Endothelial cell of umbilical vein (primary cell): ENCODE measurements at regions not wholly inside any gene's neighbourhood (a gene's known extent, or its start where the extent isn't known, plus 50 kb on each side); places are given as distances from the start of the nearest gene placed in this dataset.

Experiments
- BruUV-seq: library from RNA; stranded (reverse); fragments of 400-500 nt; replicated peaks from 2 replicates; lab custom pipeline; 2021; lab: Mats Ljungman, UMichigan
- CTCF ChIA-PET: fragments of 300-600, 350-600 bp; sonication (Branson Sonifier 250); formaldehyde crosslinking; loops from one replicate; lab custom pipeline; 2021; ENCODE audit warnings: antibody characterized with exemption, inconsistent platforms; lab: Charles Lee
- POLR2A ChIA-PET: fragments of 300-600, 350-600 bp; sonication (Branson Sonifier 250); formaldehyde crosslinking; loops from one replicate; lab custom pipeline; 2021; ENCODE audit warnings: antibody characterized with exemption, inconsistent platforms; lab: Charles Lee
- DNase-seq: peaks from one replicate; pipeline ENCODE4 v3.0.0-alpha.2; 2011; ENCODE audit warnings: low read depth, low spot score
- FAIRE-seq: peaks from 2 replicates; lab custom pipeline; 2011; peaks lifted over from hg19 to GRCh38; lab: Jason Lieb, UNC
- H2AFZ ChIP-seq: 2 replicates; pipeline ENCODE4 v1.6.0; 2012; ENCODE audit warnings: low read depth, low read length, control low read depth, inconsistent platforms
- H3K27ac ChIP-seq: 2 replicates; pipeline ENCODE4 v1.5.1; 2011; ENCODE audit warnings: low read depth, mild to moderate bottlenecking, control low read depth, low read length, moderate library complexity; ENCODE audit not compliant: insufficient read depth
- H3K27me3 ChIP-seq, 2 experiments: 2 replicates each; pipeline versions ENCODE4 v1.6.0 to v1.6.1; 2011; ENCODE audit warnings: low read length in 2 of 2, mixed read lengths in 1 of 2; ENCODE audit not compliant: control insufficient read depth in 2 of 2, insufficient read depth in 2 of 2
- H3K36me3 ChIP-seq, 2 experiments: 2 replicates in 1 of 2; 3 replicates in 1 of 2; pipeline ENCODE4 v1.5.1; 2011; ENCODE audit warnings: low read length in 2 of 2, mild to moderate bottlenecking in 1 of 2, moderate library complexity in 1 of 2; ENCODE audit not compliant: control insufficient read depth in 2 of 2, insufficient read depth in 2 of 2; ENCODE audit errors: extremely low read depth in 1 of 2
- H3K4me1 ChIP-seq: 3 replicates; pipeline ENCODE4 v1.5.1; 2011; ENCODE audit warnings: mild to moderate bottlenecking, low read length; ENCODE audit not compliant: control insufficient read depth, insufficient read depth; ENCODE audit errors: extremely low read depth
- H3K4me2 ChIP-seq: 2 replicates; pipeline ENCODE4 v1.6.1; 2011; ENCODE audit warnings: low read length, control low read depth, mixed read lengths; ENCODE audit not compliant: insufficient read depth
- H3K4me3 ChIP-seq, 3 experiments: fragments of 200-600 bp in 1 of 3; sonication (generic), shearing (Covaris generic) in 1 of 3; replicated peaks in 1 of 3; 2 replicates each; pipeline ENCODE4 v1.5.1; 2011 to 2016; ENCODE audit warnings: control low read depth in 3 of 3, low read length in 3 of 3, mild to moderate bottlenecking in 2 of 3, inconsistent platforms in 1 of 3, low read depth in 1 of 3, moderate library complexity in 1 of 3; ENCODE audit not compliant: insufficient read depth in 1 of 3
- H3K79me2 ChIP-seq: 2 replicates; pipeline ENCODE4 v1.6.0; 2012; ENCODE audit warnings: low read length, inconsistent platforms; ENCODE audit not compliant: control insufficient read depth, insufficient read depth
- H3K9ac ChIP-seq: replicated peaks from 2 replicates; pipeline ENCODE3; 2011; ENCODE audit warnings: low read length, control low read depth; ENCODE audit not compliant: insufficient read depth; ENCODE audit errors: extremely low read depth
- H3K9me1 ChIP-seq: replicated peaks from 3 replicates; pipeline ENCODE4 v1.6.0; 2011; ENCODE audit warnings: mild to moderate bottlenecking, low read length; ENCODE audit not compliant: control insufficient read depth, insufficient read depth; ENCODE audit errors: extremely low read depth
- H3K9me3 ChIP-seq: replicated peaks from 2 replicates; pipeline ENCODE4 v1.5.1; 2012; ENCODE audit warnings: low read length, inconsistent platforms; ENCODE audit not compliant: control insufficient read depth, insufficient read depth
- H4K20me1 ChIP-seq: replicated peaks from 2 replicates; pipeline ENCODE3; 2011; ENCODE audit warnings: mild to moderate bottlenecking, low read length; ENCODE audit not compliant: control insufficient read depth, insufficient read depth; ENCODE audit errors: extremely low read depth
- EZH2 ChIP-seq: IDR thresholded peaks from 2 replicates; pipeline ENCODE4 v1.6.1; 2012; ENCODE audit warnings: borderline replicate concordance, low read depth, mild to moderate bottlenecking, moderate library complexity, low read length, inconsistent platforms; ENCODE audit not compliant: severe bottlenecking
- FOS ChIP-seq: IDR thresholded peaks from 2 replicates; pipeline ENCODE4 v1.6.1; 2011; ENCODE audit warnings: mild to moderate bottlenecking, low read length, moderate library complexity, borderline replicate concordance; ENCODE audit not compliant: insufficient read depth
- GATA2 ChIP-seq: IDR thresholded peaks from 2 replicates; pipeline ENCODE4 v1.7.0; 2011; ENCODE audit warnings: low read depth, mild to moderate bottlenecking, moderate library complexity, mixed read lengths, low read length; ENCODE audit not compliant: insufficient read length, insufficient read depth
- JUN ChIP-seq: IDR thresholded peaks from 2 replicates; pipeline ENCODE4 v1.6.1; 2011; ENCODE audit warnings: borderline replicate concordance, low read depth; ENCODE audit not compliant: insufficient read length, insufficient read depth
- MAX ChIP-seq: IDR thresholded peaks from 2 replicates; pipeline ENCODE4 v1.6.1; 2011; ENCODE audit not compliant: insufficient read depth, insufficient read length
- MYC ChIP-seq: IDR thresholded peaks from one replicate; pipeline ENCODE4 v1.6.1; 2011; ENCODE audit warnings: mild to moderate bottlenecking, low read depth, low read length
- POLR2A ChIP-seq: IDR thresholded peaks from 2 replicates; pipeline ENCODE4 v1.6.1; 2012; ENCODE audit warnings: low read depth, mild to moderate bottlenecking, control low read depth, low read length
- POLR2AphosphoS5 ChIP-seq: IDR thresholded peaks from 2 replicates; pipeline ENCODE4 v1.6.1; 2012; ENCODE audit warnings: low read depth, mild to moderate bottlenecking, control low read depth, low read length, moderate library complexity; ENCODE audit not compliant: insufficient read depth
- dilution Hi-C: fragments of 300-500 bp; cut with MboI; formaldehyde crosslinking; loops from one replicate; pipeline ENCODE4 v1.15.0; 2019; ENCODE audit warnings: low sequenced_read_pairs; ENCODE audit not compliant: extremely low pct_ligation_motif_present
- intact Hi-C: fragments of 100-400 bp; cut with micrococcal nuclease; formaldehyde crosslinking; loops from one replicate; pipeline ENCODE4 v1.10.0; 2022
- TF ChIP-seq, protein P1 (sequence below), 2 donors: IDR thresholded peaks; 1 replicate in 1 of 2; 2 replicates in 1 of 2; pipeline ENCODE4 v1.5.1; 2011; ENCODE audit warnings: low read length in 2 of 2, mild to moderate bottlenecking in 2 of 2, moderate library complexity in 2 of 2, control low read depth in 1 of 2, inconsistent platforms in 1 of 2, low read depth in 1 of 2; ENCODE audit not compliant: insufficient read depth in 1 of 2; ENCODE audit errors: extremely low read depth in 1 of 2

GRCh38 chr11:36817336-36817965, 219.4 kb upstream of the RAG2 start:
- dilution Hi-C loops, result no loop called here
- CTCF ChIA-PET, result no interaction called here
- no peak for DNase-seq
- Histone ChIP-seq H3K27me3 (no peaks in the 10 kb centered on the region), H4K20me1 (no peaks in the 10 kb centered on the region), H3K36me3 (no peaks in the 10 kb centered on the region), H3K9me3 (no peaks in the 10 kb centered on the region), H3K27ac (no peak overlapping the region), H3K9ac (no peak overlapping the region), H3K4me1 (no peaks in the 10 kb centered on the region), H2AFZ (no peak overlapping the region), H3K4me2 (no peak overlapping the region), H3K4me3 (no peak overlapping the region), H3K79me2 (no peaks in the 10 kb centered on the region), H3K9me1 (no peaks in the 10 kb centered on the region)
- BruUV-seq, result no TSS peak
- POLR2A ChIA-PET, result no interaction called here
- no peak for FAIRE-seq
- intact Hi-C loops, result no loop called here
- TF ChIP-seq FOS (no peak), MYC (no peak), POLR2A (no peak), POLR2AphosphoS5 (no peak), JUN (no peak), EZH2 (no peak), MAX (no peak), GATA2 (no peak)
- TF ChIP-seq, protein P1, sequence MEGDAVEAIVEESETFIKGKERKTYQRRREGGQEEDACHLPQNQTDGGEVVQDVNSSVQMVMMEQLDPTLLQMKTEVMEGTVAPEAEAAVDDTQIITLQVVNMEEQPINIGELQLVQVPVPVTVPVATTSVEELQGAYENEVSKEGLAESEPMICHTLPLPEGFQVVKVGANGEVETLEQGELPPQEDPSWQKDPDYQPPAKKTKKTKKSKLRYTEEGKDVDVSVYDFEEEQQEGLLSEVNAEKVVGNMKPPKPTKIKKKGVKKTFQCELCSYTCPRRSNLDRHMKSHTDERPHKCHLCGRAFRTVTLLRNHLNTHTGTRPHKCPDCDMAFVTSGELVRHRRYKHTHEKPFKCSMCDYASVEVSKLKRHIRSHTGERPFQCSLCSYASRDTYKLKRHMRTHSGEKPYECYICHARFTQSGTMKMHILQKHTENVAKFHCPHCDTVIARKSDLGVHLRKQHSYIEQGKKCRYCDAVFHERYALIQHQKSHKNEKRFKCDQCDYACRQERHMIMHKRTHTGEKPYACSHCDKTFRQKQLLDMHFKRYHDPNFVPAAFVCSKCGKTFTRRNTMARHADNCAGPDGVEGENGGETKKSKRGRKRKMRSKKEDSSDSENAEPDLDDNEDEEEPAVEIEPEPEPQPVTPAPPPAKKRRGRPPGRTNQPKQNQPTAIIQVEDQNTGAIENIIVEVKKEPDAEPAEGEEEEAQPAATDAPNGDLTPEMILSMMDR (IDR thresholded peaks at IDR 0.05; ENCODE audit: extremely low read depth in 1 of 2, insufficient read depth in 1 of 2, low read depth in 1 of 2, low read length in 2 of 2), result no peak
